Common myeloid progenitor, CD34-positive (primary cell): ENCODE measurements at regions not wholly inside any gene's neighbourhood (a gene's known extent, or its start where the extent isn't known, plus 50 kb on each side); places are given as distances from the start of the nearest gene placed in this dataset.

Experiments used
- CTCF ChIA-PET: fragments of 350-600 bp; sonication (Branson Sonifier 250); formaldehyde crosslinking; loops from one replicate; lab custom pipeline; 2021; ENCODE audit warnings: antibody characterized with exemption; lab: Charles Lee
- POLR2A ChIA-PET: fragments of 350-600 bp; sonication (Branson Sonifier 250); formaldehyde crosslinking; loops from one replicate; lab custom pipeline; 2021; ENCODE audit warnings: antibody characterized with exemption; lab: Charles Lee
- DNase-seq, 3 donors: peaks; one replicate each; pipeline versions ENCODE4 v3.0.0 to v3.0.0-alpha.2; 2013
- H3K27ac ChIP-seq, 2 experiments: 1 replicate in 1 of 2; 2 replicates in 1 of 2; pipeline ENCODE4 v1.7.0; 2013; ENCODE audit warnings: inconsistent platforms in 2 of 2, low read length in 2 of 2, mild to moderate bottlenecking in 2 of 2, low read depth in 1 of 2, moderate library complexity in 1 of 2; ENCODE audit not compliant: severe bottlenecking in 2 of 2, insufficient read depth in 1 of 2, poor library complexity in 1 of 2
- H3K27me3 ChIP-seq, 5 experiments: replicated peaks in 2 of 5; 1 replicate in 3 of 5; 2 replicates in 2 of 5; pipeline versions ENCODE4 v1.6.1 to v1.7.0; 2013; ENCODE audit warnings: low read length in 4 of 5, mild to moderate bottlenecking in 2 of 5, moderate library complexity in 2 of 5, inconsistent platforms in 1 of 5; ENCODE audit not compliant: insufficient read depth in 5 of 5, control insufficient read depth in 4 of 5
- H3K36me3 ChIP-seq, 4 experiments: 1 replicate in 2 of 4; 2 replicates in 2 of 4; pipeline versions ENCODE4 v1.6.1 to v1.7.0; 2013; ENCODE audit warnings: low read length in 3 of 4, control low read depth in 1 of 4, mild to moderate bottlenecking in 1 of 4; ENCODE audit not compliant: control insufficient read depth in 4 of 4, insufficient read depth in 4 of 4
- H3K4me1 ChIP-seq, 4 experiments: 1 replicate in 3 of 4; 2 replicates in 1 of 4; pipeline versions ENCODE4 v1.6.1 to v1.7.1; 2013; ENCODE audit warnings: low read length in 3 of 4, mild to moderate bottlenecking in 3 of 4, control low read depth in 1 of 4, inconsistent platforms in 1 of 4, moderate library complexity in 1 of 4; ENCODE audit not compliant: control insufficient read depth in 4 of 4, insufficient read depth in 4 of 4; ENCODE audit errors: control extremely low read depth in 1 of 4
- H3K4me3 ChIP-seq, 7 experiments: 1 replicate in 4 of 7; 2 replicates in 3 of 7; pipeline versions ENCODE4 v1.5.1 to v1.7.0; 2013; ENCODE audit warnings: mild to moderate bottlenecking in 7 of 7, low read length in 6 of 7, moderate library complexity in 6 of 7, inconsistent platforms in 2 of 7, low read depth in 2 of 7, control low read depth in 1 of 7; ENCODE audit not compliant: insufficient read depth in 4 of 7, control insufficient read depth in 1 of 7; ENCODE audit errors: extremely low read depth in 1 of 7
- H3K9me3 ChIP-seq, 5 experiments: 1 replicate in 4 of 5; 2 replicates in 1 of 5; pipeline versions ENCODE4 v1.6.1 to v1.7.1; 2013; ENCODE audit warnings: low read length in 4 of 5, mild to moderate bottlenecking in 2 of 5, inconsistent platforms in 1 of 5, low read depth in 1 of 5, moderate library complexity in 1 of 5; ENCODE audit not compliant: control insufficient read depth in 4 of 5, insufficient read depth in 2 of 5; ENCODE audit errors: control extremely low read depth in 1 of 5
- WGBS: methylation state at CpG from one replicate; pipeline ENCODE4 v1.1.5; 2013; ENCODE audit not compliant: insufficient coverage; 5-methylcytosine and 5-hydroxymethylcytosine counted together

DNA sequence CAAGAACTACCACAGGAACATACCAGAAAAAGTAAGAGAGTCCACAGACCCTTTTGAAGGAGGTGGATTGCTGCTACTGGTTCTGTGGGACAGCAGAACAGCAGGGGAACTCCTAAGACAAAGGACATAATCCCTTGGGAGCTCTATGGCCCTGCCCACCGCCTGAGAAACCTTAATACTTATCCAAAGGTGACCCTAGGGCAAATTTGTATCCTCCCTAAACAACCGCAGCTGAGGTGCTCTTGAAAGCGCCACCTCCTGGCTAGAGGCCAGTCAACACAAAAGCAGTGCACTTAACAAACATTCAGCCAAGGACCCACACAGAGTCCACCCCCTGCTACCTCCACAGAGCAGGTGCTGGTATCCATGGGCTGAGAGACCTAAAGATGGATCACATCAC is 136.8 kb downstream of the ADAM29 start:
- H3K9me3 ChIP-seq = peaks cover 0 to 4% (median 0%) of the 10 kb centered on the region in 5 experiments
- no peak overlapping the region for H3K4me3 ChIP-seq
- WGBS = 81% methylated on average over 3 of the region's 3 CpGs
- H3K27ac ChIP-seq = no peak overlapping the region
- POLR2A ChIA-PET = interaction anchor here (0.7 kb wide), 1 partner anchor 492 kb away, joined by 3 read pairs; no protein-coding TSS in a partner anchor
- no peaks in the 10 kb centered on the region for H3K36me3 ChIP-seq
- DNase-seq = no peak
- no peaks in the 10 kb centered on the region for H3K27me3 ChIP-seq
- CTCF ChIA-PET = interaction anchor here (0.9 to 1.3 kb wide), 2 partner anchors 16 to 20 kb away, joined by 3 read pairs; no protein-coding TSS in a partner anchor
- H3K4me1 ChIP-seq = no peaks in the 10 kb centered on the region

- Histone ChIP-seq H3K4me1 (no peaks in the 10 kb centered on the region), H3K9me3 (no peaks in the 10 kb centered on the region), H3K36me3 (no peaks in the 10 kb centered on the region), H3K27me3 (no peaks in the 10 kb centered on the region), H3K4me3 (no peak overlapping the region), H3K27ac (no peak overlapping the region)
- POLR2A ChIA-PET = no interaction called here
- no peak for DNase-seq
- CTCF ChIA-PET = no interaction called here
- 86% methylated on average over 3 of the region's 3 CpGs for WGBS
These were observed 144.0 kb downstream of the ADAM29 start for GRCh38 chr4:175062183-175062592.

DNA sequence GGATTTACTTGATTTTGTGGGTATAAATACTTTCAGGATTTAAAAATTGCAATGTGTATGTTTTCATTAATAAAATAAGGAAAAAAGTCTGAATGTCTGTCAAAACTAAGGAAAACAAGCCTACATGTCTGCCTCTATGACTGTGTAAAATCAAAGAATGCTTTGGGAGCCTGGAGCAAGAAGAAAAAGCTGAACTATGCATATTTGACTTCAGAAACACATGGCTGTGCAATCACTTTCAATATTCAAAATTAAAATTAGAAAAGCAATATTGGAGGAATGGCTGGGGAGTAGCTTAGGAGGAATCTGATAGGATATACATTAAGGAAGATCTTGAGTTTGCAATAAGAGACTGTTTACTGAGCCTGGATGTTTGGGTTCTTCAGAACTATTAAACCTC is 147.1 kb downstream of the ADAM29 start:
- Histone ChIP-seq H3K4me3 (no peak overlapping the region), H3K36me3 (no peaks in the 10 kb centered on the region), H3K27ac (no peak overlapping the region), H3K4me1 (no peaks in the 10 kb centered on the region), H3K27me3 (no peaks in the 10 kb centered on the region), H3K9me3 (no peaks in the 10 kb centered on the region)
- no peak for DNase-seq
- ChIA-PET POLR2A (no interaction called here), CTCF (no interaction called here)

- Histone ChIP-seq H3K4me1 (no peaks in the 10 kb centered on the region), H3K36me3 (no peaks in the 10 kb centered on the region), H3K27ac (no peak overlapping the region), H3K27me3 (no peaks in the 10 kb centered on the region), H3K4me3 (no peak overlapping the region), H3K9me3 (no peaks in the 10 kb centered on the region)
- ChIA-PET POLR2A (no interaction called here), CTCF (interaction anchor here (0.7 kb wide), 1 partner anchor 100 kb away, joined by 3 read pairs; no protein-coding TSS in a partner anchor)
- DNase-seq = peak; percentile 19 to 22 (median 21)
- WGBS = 53% methylated on average over 2 of the region's 3 CpGs
These were observed 148.9 kb downstream of the ADAM29 start for GRCh38 chr4:175066923-175067627.

DNA sequence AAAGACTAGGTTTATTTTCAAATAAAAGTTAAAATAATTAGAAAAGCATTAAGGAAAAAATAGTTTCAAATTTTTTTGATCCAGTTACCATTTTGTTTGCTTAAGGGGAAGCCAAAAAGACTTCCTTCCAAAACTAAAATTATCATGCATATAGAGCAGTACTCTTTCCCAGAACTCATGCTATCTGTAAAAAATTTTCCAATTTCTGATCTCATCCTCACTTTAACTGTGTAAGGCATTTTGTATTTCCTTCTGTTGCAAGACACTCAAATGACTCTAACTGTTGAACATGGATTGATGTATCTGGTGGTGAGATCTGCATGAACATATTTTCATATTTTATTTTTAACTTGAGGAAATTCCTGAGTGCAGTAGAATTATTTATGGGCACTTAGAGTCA is 150.1 kb downstream of the ADAM29 start:
- Histone ChIP-seq H3K9me3 (no peaks in the 10 kb centered on the region), H3K36me3 (no peaks in the 10 kb centered on the region), H3K27ac (no peak overlapping the region), H3K4me1 (no peaks in the 10 kb centered on the region), H3K27me3 (no peaks in the 10 kb centered on the region), H3K4me3 (no peak overlapping the region)
- no peak for DNase-seq
- ChIA-PET CTCF (no interaction called here), POLR2A (no interaction called here)

- POLR2A ChIA-PET = no interaction called here
- Histone ChIP-seq H3K36me3 (no peaks in the 10 kb centered on the region), H3K4me3 (no peak overlapping the region), H3K4me1 (no peaks in the 10 kb centered on the region), H3K27ac (no peak overlapping the region), H3K9me3 (no peaks in the 10 kb centered on the region), H3K27me3 (no peaks in the 10 kb centered on the region)
- no peak for DNase-seq
- 100% methylated on average over 3 of the region's 3 CpGs for WGBS
- CTCF ChIA-PET = no interaction called here
These were observed 152.3 kb downstream of the ADAM29 start for GRCh38 chr4:175070444-175070843.

GRCh38 chr4:175071123-175071522 is 153.0 kb downstream of the ADAM29 start:
- ChIA-PET CTCF (no interaction called here), POLR2A (no interaction called here)
- H3K27me3 ChIP-seq = no peaks in the 10 kb centered on the region
- H3K4me1 ChIP-seq = no peaks in the 10 kb centered on the region
- H3K9me3 ChIP-seq = no peaks in the 10 kb centered on the region
- H3K36me3 ChIP-seq = no peaks in the 10 kb centered on the region
- H3K27ac ChIP-seq = no peak overlapping the region
- no peak for DNase-seq
- 42% methylated on average over 2 of the region's 3 CpGs for WGBS
- H3K4me3 ChIP-seq = no peak overlapping the region
